BJ (cell line): ENCODE measurements at regions not wholly inside any gene's neighbourhood (a gene's known extent, or its start where the extent isn't known, plus 50 kb on each side); places are given as distances from the start of the nearest gene placed in this dataset.

Experiments used
- CTCF ChIA-PET: fragments of 350-600 bp; formaldehyde crosslinking; extraction: SDS; loops from one replicate; lab custom pipeline; 2021; ENCODE audit warnings: antibody characterized with exemption, inconsistent platforms; lab: Yijun Ruan, JAX
- POLR2A ChIA-PET: fragments of 300-600 bp; sonication (Branson Sonifier 250); formaldehyde crosslinking; extraction: SDS; loops from one replicate; lab custom pipeline; 2021; ENCODE audit warnings: antibody characterized with exemption; lab: Charles Lee
- DNase-seq: peaks from one replicate; pipeline ENCODE4 v3.0.0-alpha.2; 2011; ENCODE audit warnings: low read depth
- H3K27me3 ChIP-seq: 2 replicates; pipeline ENCODE4 v1.6.0; 2011; ENCODE audit warnings: low read length; ENCODE audit not compliant: control insufficient read depth, insufficient read depth
- H3K36me3 ChIP-seq: 2 replicates; pipeline ENCODE4 v1.5.1; 2011; ENCODE audit warnings: low read length; ENCODE audit not compliant: control insufficient read depth, insufficient read depth
- H3K4me3 ChIP-seq: 2 replicates; pipeline ENCODE4 v1.5.1; 2011; ENCODE audit warnings: low read depth, mild to moderate bottlenecking, control low read depth, low read length
- TF ChIP-seq, protein P1 (sequence below): IDR thresholded peaks from 2 replicates; pipeline ENCODE4 v1.5.1; 2011; ENCODE audit warnings: low read depth, mild to moderate bottlenecking, control low read depth, inconsistent platforms, low read length, moderate library complexity; ENCODE audit not compliant: insufficient read depth

DNA sequence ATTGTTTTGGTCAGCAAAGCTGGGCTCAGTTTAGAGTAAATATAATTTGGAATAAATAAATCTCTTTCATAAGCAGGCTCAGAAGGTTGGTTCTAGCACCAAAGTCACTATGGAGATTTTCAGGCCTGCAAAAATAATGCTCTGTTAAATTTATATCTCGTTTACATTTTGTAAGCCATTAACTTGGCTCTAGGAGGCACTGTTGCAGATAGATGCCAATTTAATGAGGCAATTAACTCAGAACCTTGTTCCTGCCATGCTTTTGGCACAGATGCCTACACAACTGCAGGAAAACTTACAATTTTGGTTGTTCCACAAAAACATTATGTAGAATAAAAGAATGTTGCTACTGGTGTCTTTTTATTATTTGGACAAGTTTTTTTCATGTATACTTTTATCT is 428.1 kb downstream of the FLRT2 start:
- ChIA-PET CTCF (no interaction called here), POLR2A (no interaction called here)
- TF ChIP-seq, protein P1, sequence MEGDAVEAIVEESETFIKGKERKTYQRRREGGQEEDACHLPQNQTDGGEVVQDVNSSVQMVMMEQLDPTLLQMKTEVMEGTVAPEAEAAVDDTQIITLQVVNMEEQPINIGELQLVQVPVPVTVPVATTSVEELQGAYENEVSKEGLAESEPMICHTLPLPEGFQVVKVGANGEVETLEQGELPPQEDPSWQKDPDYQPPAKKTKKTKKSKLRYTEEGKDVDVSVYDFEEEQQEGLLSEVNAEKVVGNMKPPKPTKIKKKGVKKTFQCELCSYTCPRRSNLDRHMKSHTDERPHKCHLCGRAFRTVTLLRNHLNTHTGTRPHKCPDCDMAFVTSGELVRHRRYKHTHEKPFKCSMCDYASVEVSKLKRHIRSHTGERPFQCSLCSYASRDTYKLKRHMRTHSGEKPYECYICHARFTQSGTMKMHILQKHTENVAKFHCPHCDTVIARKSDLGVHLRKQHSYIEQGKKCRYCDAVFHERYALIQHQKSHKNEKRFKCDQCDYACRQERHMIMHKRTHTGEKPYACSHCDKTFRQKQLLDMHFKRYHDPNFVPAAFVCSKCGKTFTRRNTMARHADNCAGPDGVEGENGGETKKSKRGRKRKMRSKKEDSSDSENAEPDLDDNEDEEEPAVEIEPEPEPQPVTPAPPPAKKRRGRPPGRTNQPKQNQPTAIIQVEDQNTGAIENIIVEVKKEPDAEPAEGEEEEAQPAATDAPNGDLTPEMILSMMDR, result no peak
- H3K27me3 ChIP-seq, result no peaks in the 10 kb centered on the region
- no peak overlapping the region for H3K4me3 ChIP-seq
- no peaks in the 10 kb centered on the region for H3K36me3 ChIP-seq
- DNase-seq, result no peak

DNA sequence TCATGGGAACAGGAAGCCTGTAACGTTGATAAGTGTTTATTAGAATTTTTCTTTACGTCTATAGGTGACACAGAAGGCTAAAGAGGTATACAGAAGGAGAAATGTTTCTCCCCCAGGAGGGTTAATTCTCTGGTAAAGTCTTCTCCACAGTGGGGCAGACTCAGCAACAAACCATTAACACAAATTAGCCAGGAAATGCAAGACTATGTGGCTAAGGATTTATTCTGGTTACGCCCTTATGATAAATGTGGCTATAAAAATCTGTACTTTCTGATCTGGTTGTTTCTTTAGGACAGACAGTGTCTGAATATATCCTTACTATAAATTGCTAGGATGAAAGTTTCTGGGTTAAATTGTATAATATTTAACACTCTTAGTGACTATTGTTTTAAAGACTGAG is 423.3 kb downstream of the FLRT2 start:
- Histone ChIP-seq H3K36me3 (no peaks in the 10 kb centered on the region), H3K27me3 (no peaks in the 10 kb centered on the region), H3K4me3 (no peak overlapping the region)
- POLR2A ChIA-PET, result no interaction called here
- TF ChIP-seq, protein P1, result no peak
- CTCF ChIA-PET, result no interaction called here
- DNase-seq, result no peak

DNA sequence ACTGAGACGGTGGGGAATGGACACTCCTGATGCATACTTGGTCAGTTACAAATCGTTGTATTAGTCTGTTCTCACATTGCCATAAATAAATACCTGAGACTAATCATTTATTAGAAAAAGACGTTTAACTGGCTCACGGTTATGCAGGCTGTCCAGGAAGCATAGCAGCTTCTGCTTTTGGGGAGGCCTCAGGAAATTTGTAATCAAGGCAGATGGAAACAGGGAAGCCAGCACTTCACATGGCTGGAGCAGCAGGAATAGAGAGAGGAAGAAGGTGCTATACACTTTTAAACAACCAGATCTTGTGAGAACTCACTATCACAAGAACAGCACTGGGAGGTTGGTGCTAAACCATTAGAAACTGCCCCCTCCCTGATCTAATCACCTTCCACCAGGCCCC is 418.2 kb downstream of the FLRT2 start:
- ChIA-PET CTCF (no interaction called here), POLR2A (no interaction called here)

DNA sequence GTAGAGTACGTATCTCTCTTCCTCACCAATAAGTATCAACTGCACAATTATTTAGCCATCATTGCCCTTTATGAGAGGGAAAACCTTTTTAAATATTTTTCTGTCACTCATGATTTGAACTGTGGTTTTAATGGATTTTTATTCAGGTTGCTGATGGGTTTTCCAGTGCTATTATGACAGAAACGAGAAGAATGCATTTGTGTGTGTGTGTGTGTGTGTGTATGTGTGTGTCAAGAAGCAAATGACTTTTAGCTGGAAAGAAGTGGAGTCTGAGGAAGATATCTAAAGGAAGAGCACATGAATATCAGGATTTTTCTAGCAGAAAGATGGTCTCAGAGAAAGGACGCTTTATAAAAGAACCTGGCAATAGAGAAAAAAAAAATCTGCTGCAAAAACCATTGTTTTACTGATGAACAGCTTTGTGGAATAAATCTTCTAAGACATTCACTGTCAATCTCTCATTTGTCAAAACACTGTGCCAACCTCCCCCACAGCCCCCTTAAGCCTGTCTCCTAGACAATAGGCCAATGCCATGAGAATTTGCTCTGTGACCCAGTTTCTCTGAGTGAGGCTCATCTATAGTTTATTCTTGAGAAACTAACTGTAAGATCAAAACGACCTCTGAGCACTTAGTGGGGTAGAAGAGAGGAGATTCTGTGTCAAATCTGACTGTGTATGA is 417.7 kb downstream of the FLRT2 start:
- Histone ChIP-seq H3K27me3 (no peaks in the 10 kb centered on the region), H3K4me3 (no peak overlapping the region), H3K36me3 (no peaks in the 10 kb centered on the region)
- TF ChIP-seq, protein P1, result no peak
- ChIA-PET POLR2A (no interaction called here), CTCF (no interaction called here)
- no peak for DNase-seq

More for the DNA sequence above, 418.2 kb downstream of the FLRT2 start:
- DNase-seq, result no peak
- no peaks in the 10 kb centered on the region for H3K36me3 ChIP-seq
- no peaks in the 10 kb centered on the region for H3K27me3 ChIP-seq
- no peak overlapping the region for H3K4me3 ChIP-seq
- TF ChIP-seq, protein P1, result no peak

DNA sequence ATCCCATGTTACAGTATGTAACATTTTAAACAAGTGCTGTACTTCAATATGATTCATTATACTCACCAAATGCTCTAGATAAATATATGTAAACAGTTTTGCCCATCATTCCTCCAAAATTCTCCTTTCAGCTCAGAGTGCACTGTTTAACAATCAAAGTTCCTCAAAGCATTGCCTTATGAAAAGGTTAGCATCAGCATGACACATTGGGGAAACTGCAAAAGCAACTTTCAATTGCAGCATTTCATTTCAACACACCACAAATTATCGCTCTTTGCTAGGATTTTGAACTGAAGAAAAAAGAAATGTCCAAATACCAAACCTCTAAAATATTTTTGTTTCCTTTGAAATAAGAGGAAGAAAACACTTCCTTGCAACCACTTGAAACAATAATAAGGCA is 413.2 kb downstream of the FLRT2 start:
- DNase-seq, result no peak
- TF ChIP-seq, protein P1, result no peak
- Histone ChIP-seq H3K36me3 (no peaks in the 10 kb centered on the region), H3K4me3 (no peak overlapping the region), H3K27me3 (no peaks in the 10 kb centered on the region)
- ChIA-PET CTCF (no interaction called here), POLR2A (no interaction called here)
